Suprapubic skin (tissue), 4 donors: ENCODE measurements at regions not wholly inside any gene's neighbourhood (a gene's known extent, or its start where the extent isn't known, plus 50 kb on each side); places are given as distances from the start of the nearest gene placed in this dataset.

Source experiments
- POLR2A ChIP-seq, 2 donors: fragments of 450-650 bp; IDR thresholded peaks; one replicate each; pipeline ENCODE4 v1.6.1; 2017; ENCODE audit warnings: antibody characterized with exemption in 2 of 2, mild to moderate bottlenecking in 2 of 2, moderate library complexity in 2 of 2
- POLR2AphosphoS5 ChIP-seq, 3 donors: sonication (generic); formaldehyde crosslinking; IDR thresholded peaks; one replicate each; pipeline ENCODE4 v1.6.1; 2017; ENCODE audit warnings: antibody characterized with exemption in 3 of 3
- TF ChIP-seq, protein P1 (sequence below), 2 donors: fragments of 200-600 bp in 1 of 2; fragments of 450-650 bp in 1 of 2; sonication (generic) in 1 of 2; IDR thresholded peaks; one replicate each; pipeline ENCODE4 v1.5.1; 2016 to 2019; ENCODE audit warnings: antibody characterized with exemption in 2 of 2, mild to moderate bottlenecking in 1 of 2, moderate library complexity in 1 of 2

DNA sequence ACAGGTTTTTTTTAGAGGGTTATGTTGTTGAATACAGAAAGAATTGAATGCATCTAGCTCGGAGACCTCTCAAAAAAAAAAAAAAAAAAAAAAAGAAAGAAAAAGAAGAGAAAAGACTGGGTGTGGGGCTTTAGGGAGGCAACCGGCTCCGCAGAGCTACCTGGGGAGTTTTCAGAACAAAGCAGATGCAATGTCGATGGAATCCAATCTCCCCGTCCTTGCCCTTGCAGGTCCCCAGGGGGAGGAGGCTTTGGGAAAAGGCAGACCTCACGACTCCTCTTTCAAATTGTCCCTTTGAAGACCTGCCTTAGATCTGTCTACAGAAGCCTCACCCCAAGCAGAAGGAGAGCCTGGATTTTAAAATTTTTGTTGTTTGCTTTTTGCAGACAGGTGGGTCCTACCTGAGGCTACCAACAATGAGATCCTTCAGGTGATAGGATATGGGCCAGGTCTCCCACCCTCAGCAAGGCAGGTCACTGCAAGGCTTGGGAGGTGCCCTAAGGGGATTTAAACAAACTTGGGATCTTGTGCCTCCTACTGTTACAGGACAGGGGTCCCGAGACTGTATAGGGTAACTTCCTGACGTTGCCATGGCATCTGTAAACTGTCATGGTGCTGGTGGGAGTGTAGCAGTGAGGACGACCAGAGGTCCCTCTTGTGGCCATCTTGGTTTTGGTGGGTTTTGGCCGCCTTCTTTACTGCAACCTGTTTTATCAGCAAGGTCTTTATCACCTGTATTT, 75.2 kb upstream of the PRKX start:
- TF ChIP-seq, protein P1, sequence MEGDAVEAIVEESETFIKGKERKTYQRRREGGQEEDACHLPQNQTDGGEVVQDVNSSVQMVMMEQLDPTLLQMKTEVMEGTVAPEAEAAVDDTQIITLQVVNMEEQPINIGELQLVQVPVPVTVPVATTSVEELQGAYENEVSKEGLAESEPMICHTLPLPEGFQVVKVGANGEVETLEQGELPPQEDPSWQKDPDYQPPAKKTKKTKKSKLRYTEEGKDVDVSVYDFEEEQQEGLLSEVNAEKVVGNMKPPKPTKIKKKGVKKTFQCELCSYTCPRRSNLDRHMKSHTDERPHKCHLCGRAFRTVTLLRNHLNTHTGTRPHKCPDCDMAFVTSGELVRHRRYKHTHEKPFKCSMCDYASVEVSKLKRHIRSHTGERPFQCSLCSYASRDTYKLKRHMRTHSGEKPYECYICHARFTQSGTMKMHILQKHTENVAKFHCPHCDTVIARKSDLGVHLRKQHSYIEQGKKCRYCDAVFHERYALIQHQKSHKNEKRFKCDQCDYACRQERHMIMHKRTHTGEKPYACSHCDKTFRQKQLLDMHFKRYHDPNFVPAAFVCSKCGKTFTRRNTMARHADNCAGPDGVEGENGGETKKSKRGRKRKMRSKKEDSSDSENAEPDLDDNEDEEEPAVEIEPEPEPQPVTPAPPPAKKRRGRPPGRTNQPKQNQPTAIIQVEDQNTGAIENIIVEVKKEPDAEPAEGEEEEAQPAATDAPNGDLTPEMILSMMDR (IDR thresholded peaks at IDR 0.05): no peak
- TF ChIP-seq POLR2A (IDR thresholded peaks at IDR 0.05) (no peak), POLR2AphosphoS5 (IDR thresholded peaks at IDR 0.05) (no peak)
